HG03025 (cell line): ENCODE measurements at regions not wholly inside any gene's neighbourhood (a gene's known extent, or its start where the extent isn't known, plus 50 kb on each side); places are given as distances from the start of the nearest gene placed in this dataset.
A peak's percentile ranks its signal among the peaks of the same experiment; 100 is the strongest.

ENCODE experiments used
- ATAC-seq: cut with Tn5 transposase; IDR thresholded peaks from one replicate; pipeline ENCODE4 v1.9.1; 2021; ENCODE audit warnings: mild to moderate bottlenecking, moderate library complexity; ENCODE audit not compliant: unreplicated experiment, low FRiP score

GRCh38 chr18:24964216-24964615, 387.8 kb downstream of the ZNF521 start:
- peak; percentile 87 for ATAC-seq

GRCh38 chr18:24968238-24968775, 383.7 kb downstream of the ZNF521 start:
- ATAC-seq = no peak

GRCh38 chr18:24972577-24972976, 379.4 kb downstream of the ZNF521 start:
- ATAC-seq = no peak

- ATAC-seq = no peak
Observed at GRCh38 chr18:24974431-24974830, 377.5 kb downstream of the ZNF521 start.

GRCh38 chr18:24975496-24976372, 376.2 kb downstream of the ZNF521 start:
- no peak for ATAC-seq

- no peak for ATAC-seq
Observed at GRCh38 chr18:24976502-24976901, 375.5 kb downstream of the ZNF521 start.

GRCh38 chr18:24979235-24979634, 372.7 kb downstream of the ZNF521 start:
- ATAC-seq = no peak

GRCh38 chr18:24982831-24983230, 369.1 kb downstream of the ZNF521 start:
- ATAC-seq = no peak

- no peak for ATAC-seq
Observed at GRCh38 chr18:24983566-24984139, 368.3 kb downstream of the ZNF521 start.

- no peak for ATAC-seq
Observed at GRCh38 chr18:24985586-24985985, 366.4 kb downstream of the ZNF521 start.

GRCh38 chr18:24986666-24987302, 365.2 kb downstream of the ZNF521 start:
- no peak for ATAC-seq

GRCh38 chr18:24987303-24988252, 364.4 kb downstream of the ZNF521 start:
- ATAC-seq = no peak

- ATAC-seq = no peak
Observed at GRCh38 chr18:24988253-24988840, 363.6 kb downstream of the ZNF521 start.

GRCh38 chr18:24989760-24990593, 362.0 kb downstream of the ZNF521 start:
- ATAC-seq = no peak

- ATAC-seq = no peak
Observed at GRCh38 chr18:24990671-24991134, 361.3 kb downstream of the ZNF521 start.

- ATAC-seq = no peak
Observed at GRCh38 chr18:24991141-24992060, 360.6 kb downstream of the ZNF521 start.

GRCh38 chr18:24992491-24992890, 359.5 kb downstream of the ZNF521 start:
- ATAC-seq = no peak

GRCh38 chr18:24993628-24994027, 358.3 kb downstream of the ZNF521 start:
- no peak for ATAC-seq
